ENCODE measurements at regions not wholly inside any gene's neighbourhood (a gene's known extent, or its start where the extent isn't known, plus 50 kb on each side); places are given as distances from the start of the nearest gene placed in this dataset.

GRCh38 chr4:13986548-13986947, 359.0 kb upstream of the BOD1L1 start:
- TF ChIP-seq CTCF (optimal IDR thresholded peaks at IDR 0.05 in 1 of 3, IDR thresholded peaks at IDR 0.05 in 1 of 3, conservative IDR thresholded peaks at IDR 0.05 in 1 of 3; ENCODE audit: extremely low read depth in 1 of 3, insufficient read depth in 2 of 3, low read length in 3 of 3) (no peak), EZH2 (IDR thresholded peaks at IDR 0.05; ENCODE audit: low read length) (no peak)
